K562 (cell line): ENCODE measurements at regions not wholly inside any gene's neighbourhood (a gene's known extent, or its start where the extent isn't known, plus 50 kb on each side); places are given as distances from the start of the nearest gene placed in this dataset.

ENCODE experiments used
- ARID2 ChIP-seq: fragments of 450-650 bp; IDR thresholded peaks from 2 replicates; pipeline ENCODE4 v1.6.1; 2017; ENCODE audit warnings: antibody characterized with exemption, mild to moderate bottlenecking
- CBFA2T3 ChIP-seq: fragments of 450-650 bp; IDR thresholded peaks from 2 replicates; pipeline ENCODE4 v1.6.1; 2017
- ETV1 ChIP-seq: fragments of 450-650 bp; conservative IDR thresholded peaks from 2 replicates; pipeline ENCODE4 v1.6.1; 2016; ENCODE audit warnings: missing genetic modification characterization, control low read depth, low read depth, missing compliant biosample characterization
- FOSL1 ChIP-seq: fragments of 200-800 bp; sonication (Bioruptor generic); conservative IDR thresholded peaks from 2 replicates; pipeline ENCODE4 v1.6.1; 2016; ENCODE audit warnings: missing genetic modification characterization, missing compliant biosample characterization
- FOXK2 ChIP-seq, 2 experiments: fragments of 450-650 bp; IDR thresholded peaks in 1 of 2; conservative IDR thresholded peaks in 1 of 2; 2 replicates each; pipeline ENCODE4 v1.6.1; 2016; ENCODE audit warnings: low read depth in 2 of 2, mild to moderate bottlenecking in 1 of 2
- GATA2 ChIP-seq: sonication (generic); formaldehyde crosslinking; IDR thresholded peaks from 2 replicates; pipeline ENCODE4 v1.4.0; 2020; ENCODE audit warnings: mild to moderate bottlenecking, missing genetic modification reagents
- KLF16 ChIP-seq: IDR thresholded peaks from 2 replicates; pipeline ENCODE4 v1.6.1; 2016; ENCODE audit warnings: antibody characterized with exemption
- LEF1 ChIP-seq: fragments of 450-650 bp; IDR thresholded peaks from 2 replicates; pipeline ENCODE4 v1.6.1; 2016; ENCODE audit warnings: mild to moderate bottlenecking
- MAFF ChIP-seq: IDR thresholded peaks from 2 replicates; pipeline ENCODE4 v1.6.1; 2012; ENCODE audit warnings: low read length, improper control_type of control experiment
- NCOA1 ChIP-seq: fragments of 450-650 bp; IDR thresholded peaks from 2 replicates; pipeline ENCODE4 v1.6.1; 2016; ENCODE audit warnings: low read depth
- NFIC ChIP-seq: fragments of 450-650 bp; IDR thresholded peaks from 2 replicates; pipeline ENCODE4 v1.6.1; 2017; ENCODE audit warnings: mild to moderate bottlenecking, inconsistent platforms
- NR3C1 ChIP-seq: sonication (generic); formaldehyde crosslinking; IDR thresholded peaks from 2 replicates; pipeline ENCODE4 v1.8.1; 2022; ENCODE audit warnings: missing genetic modification reagents
- PML ChIP-seq: IDR thresholded peaks from 2 replicates; pipeline ENCODE4 v1.6.1; 2012; ENCODE audit warnings: low read length, inconsistent platforms
- SMARCA4 ChIP-seq: fragments of 450-650 bp; IDR thresholded peaks from 2 replicates; pipeline ENCODE4 v1.6.1; 2016
- SOX6 ChIP-seq: fragments of 450-650 bp; IDR thresholded peaks from 2 replicates; pipeline ENCODE4 v1.6.1; 2014; ENCODE audit warnings: mild to moderate bottlenecking
- SRSF9 ChIP-seq: fragments of 200-400 bp; formaldehyde crosslinking; IDR thresholded peaks from 2 replicates; pipeline ENCODE4 v1.6.1; 2017; ENCODE audit warnings: low read depth, low read length, borderline replicate concordance
- WHSC1 ChIP-seq: IDR thresholded peaks from one replicate; pipeline ENCODE4 v1.6.1; 2012; ENCODE audit warnings: low read length, control low read depth, inconsistent platforms
- ZFPM2 ChIP-seq: fragments of 250-450 bp; sonication (Bioruptor Pico); IDR thresholded peaks from 2 replicates; pipeline ENCODE4 v1.5.1; 2022; ENCODE audit warnings: mild to moderate bottlenecking
- TF ChIP-seq, protein P1 (sequence below): fragments of 450-650 bp; IDR thresholded peaks from 2 replicates; pipeline ENCODE4 v1.6.1; 2016; ENCODE audit warnings: antibody characterized with exemption
- TF ChIP-seq, protein P2 (sequence below), 2 experiments: fragments of 450-650 bp in 1 of 2; sonication (generic) in 1 of 2; formaldehyde crosslinking in 1 of 2; IDR thresholded peaks in 1 of 2; conservative IDR thresholded peaks in 1 of 2; 2 replicates each; pipeline versions ENCODE4 v1.6.1 to v1.8.1; 2016 to 2023; ENCODE audit warnings: mild to moderate bottlenecking in 2 of 2, moderate library complexity in 2 of 2, inconsistent platforms in 1 of 2, missing genetic modification reagents in 1 of 2
- TF ChIP-seq, protein P3 (sequence below), 2 experiments: fragments of 450-650 bp in 1 of 2; IDR thresholded peaks; 2 replicates each; pipeline ENCODE4 v1.6.1; 2011 to 2017; ENCODE audit warnings: low read depth in 2 of 2, antibody characterized with exemption in 1 of 2, borderline replicate concordance in 1 of 2, low read length in 1 of 2, mild to moderate bottlenecking in 1 of 2, mixed read lengths in 1 of 2; ENCODE audit not compliant: control insufficient read depth in 1 of 2
- TF ChIP-seq, protein P4 (sequence below), 2 experiments: fragments of 200-800 bp in 1 of 2; sonication (Bioruptor generic) in 1 of 2; sonication (generic) in 1 of 2; formaldehyde crosslinking in 1 of 2; IDR thresholded peaks in 1 of 2; conservative IDR thresholded peaks in 1 of 2; 2 replicates each; pipeline versions ENCODE4 v1.5.0 to v1.6.1; 2016 to 2020; ENCODE audit warnings: missing compliant biosample characterization in 1 of 2, missing genetic modification characterization in 1 of 2, missing genetic modification reagents in 1 of 2

DNA sequence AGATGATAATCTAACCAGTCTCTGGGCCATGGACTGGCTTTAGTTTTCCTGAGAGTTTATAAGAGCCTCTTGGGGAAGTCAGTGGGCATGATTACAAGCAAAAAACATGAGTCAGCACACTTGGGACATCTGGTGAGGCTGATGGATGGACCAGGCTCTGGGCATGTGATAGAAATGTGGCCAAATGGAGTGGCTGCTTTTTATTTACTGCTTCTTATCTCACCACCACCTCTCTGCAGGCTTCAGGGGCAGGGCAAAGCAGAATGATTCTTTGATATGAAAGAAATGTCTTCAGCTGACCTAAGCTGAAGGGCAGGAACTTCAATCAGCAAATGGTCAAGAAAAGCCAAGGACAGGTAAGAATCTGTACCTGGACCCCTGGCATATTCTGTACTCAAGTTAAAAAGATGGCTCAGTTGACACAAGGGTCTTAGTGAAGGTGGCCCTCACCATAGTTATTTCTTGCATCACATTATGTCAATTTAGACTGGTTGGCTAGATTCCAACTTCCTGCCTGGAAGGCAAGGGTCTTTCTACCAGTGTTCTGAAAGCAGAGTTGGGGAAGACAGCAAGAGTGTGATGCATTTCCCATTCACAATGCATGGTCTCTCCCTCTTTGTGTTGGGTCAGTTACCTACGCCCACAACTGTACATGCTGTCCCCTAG lies 162.8 kb downstream of the FASLG start (continued):
- TF ChIP-seq NFIC, result peak; percentile 76
- TF ChIP-seq SRSF9, result no peak
- TF ChIP-seq, protein P1, sequence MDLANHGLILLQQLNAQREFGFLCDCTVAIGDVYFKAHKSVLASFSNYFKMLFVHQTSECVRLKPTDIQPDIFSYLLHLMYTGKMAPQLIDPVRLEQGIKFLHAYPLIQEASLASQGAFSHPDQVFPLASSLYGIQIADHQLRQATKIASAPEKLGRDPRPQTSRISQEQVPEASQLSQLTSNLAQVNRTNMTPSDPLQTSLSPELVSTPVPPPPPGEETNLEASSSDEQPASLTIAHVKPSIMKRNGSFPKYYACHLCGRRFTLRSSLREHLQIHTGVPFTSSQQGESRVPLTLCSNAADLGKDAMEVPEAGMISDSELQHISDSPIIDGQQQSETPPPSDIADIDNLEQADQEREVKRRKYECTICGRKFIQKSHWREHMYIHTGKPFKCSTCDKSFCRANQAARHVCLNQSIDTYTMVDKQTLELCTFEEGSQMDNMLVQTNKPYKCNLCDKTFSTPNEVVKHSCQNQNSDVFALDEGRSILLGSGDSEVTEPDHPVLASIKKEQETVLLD, result 0 out of 2 replicates have a peak, but pooled peaks have one; percentile 35
- peak; percentile 99 for TF ChIP-seq MAFF
- TF ChIP-seq, protein P2, sequence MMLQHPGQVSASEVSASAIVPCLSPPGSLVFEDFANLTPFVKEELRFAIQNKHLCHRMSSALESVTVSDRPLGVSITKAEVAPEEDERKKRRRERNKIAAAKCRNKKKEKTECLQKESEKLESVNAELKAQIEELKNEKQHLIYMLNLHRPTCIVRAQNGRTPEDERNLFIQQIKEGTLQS (IDR thresholded peaks at IDR 0.05), result peak; percentile 49; the same call in 1 of the 2 replicates
- TF ChIP-seq, protein P2 (CRISPR knock-in tag; conservative IDR thresholded peaks at IDR 0.05), result no peak
- TF ChIP-seq, protein P3, sequence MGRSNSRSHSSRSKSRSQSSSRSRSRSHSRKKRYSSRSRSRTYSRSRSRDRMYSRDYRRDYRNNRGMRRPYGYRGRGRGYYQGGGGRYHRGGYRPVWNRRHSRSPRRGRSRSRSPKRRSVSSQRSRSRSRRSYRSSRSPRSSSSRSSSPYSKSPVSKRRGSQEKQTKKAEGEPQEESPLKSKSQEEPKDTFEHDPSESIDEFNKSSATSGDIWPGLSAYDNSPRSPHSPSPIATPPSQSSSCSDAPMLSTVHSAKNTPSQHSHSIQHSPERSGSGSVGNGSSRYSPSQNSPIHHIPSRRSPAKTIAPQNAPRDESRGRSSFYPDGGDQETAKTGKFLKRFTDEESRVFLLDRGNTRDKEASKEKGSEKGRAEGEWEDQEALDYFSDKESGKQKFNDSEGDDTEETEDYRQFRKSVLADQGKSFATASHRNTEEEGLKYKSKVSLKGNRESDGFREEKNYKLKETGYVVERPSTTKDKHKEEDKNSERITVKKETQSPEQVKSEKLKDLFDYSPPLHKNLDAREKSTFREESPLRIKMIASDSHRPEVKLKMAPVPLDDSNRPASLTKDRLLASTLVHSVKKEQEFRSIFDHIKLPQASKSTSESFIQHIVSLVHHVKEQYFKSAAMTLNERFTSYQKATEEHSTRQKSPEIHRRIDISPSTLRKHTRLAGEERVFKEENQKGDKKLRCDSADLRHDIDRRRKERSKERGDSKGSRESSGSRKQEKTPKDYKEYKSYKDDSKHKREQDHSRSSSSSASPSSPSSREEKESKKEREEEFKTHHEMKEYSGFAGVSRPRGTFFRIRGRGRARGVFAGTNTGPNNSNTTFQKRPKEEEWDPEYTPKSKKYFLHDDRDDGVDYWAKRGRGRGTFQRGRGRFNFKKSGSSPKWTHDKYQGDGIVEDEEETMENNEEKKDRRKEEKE (IDR thresholded peaks at IDR 0.05; ENCODE audit: borderline replicate concordance in 1 of 2, control insufficient read depth in 1 of 2, low read depth in 2 of 2, low read length in 1 of 2), result no peak
- peak; percentile 95 for TF ChIP-seq FOSL1 (tag)
- peak; percentile 57; the same call in 1 of the 2 replicates for TF ChIP-seq KLF16
- TF ChIP-seq CBFA2T3, result peak; percentile 92
- TF ChIP-seq ARID2, result no peak
- 0 out of 4 replicates have a peak, but pooled peaks of 1 of the 2 experiments have one; percentile 10 for TF ChIP-seq FOXK2 (conservative IDR thresholded peaks at IDR 0.05 in 1 of 2, IDR thresholded peaks at IDR 0.05 in 1 of 2; ENCODE audit: low read depth in 2 of 2)
- 0 out of 2 replicates have a peak, but pooled peaks have one; percentile 31 for TF ChIP-seq LEF1
- peak; percentile 68 for TF ChIP-seq SOX6
- peak; percentile 41; the same call in 1 of the 2 replicates for TF ChIP-seq NCOA1
- TF ChIP-seq ETV1 (tag), result 0 out of 2 replicates have a peak, but pooled peaks have one; percentile 24
- TF ChIP-seq WHSC1, result no peak
- peak; percentile 58; the same call in 1 of the 2 replicates for TF ChIP-seq GATA2 (CRISPR knock-in tag)
- no peak for TF ChIP-seq ZFPM2 (CRISPR knock-in tag)
- peak; percentile 58 for TF ChIP-seq PML
- TF ChIP-seq NR3C1 (CRISPR knock-in tag), result no peak
- TF ChIP-seq, protein P4, sequence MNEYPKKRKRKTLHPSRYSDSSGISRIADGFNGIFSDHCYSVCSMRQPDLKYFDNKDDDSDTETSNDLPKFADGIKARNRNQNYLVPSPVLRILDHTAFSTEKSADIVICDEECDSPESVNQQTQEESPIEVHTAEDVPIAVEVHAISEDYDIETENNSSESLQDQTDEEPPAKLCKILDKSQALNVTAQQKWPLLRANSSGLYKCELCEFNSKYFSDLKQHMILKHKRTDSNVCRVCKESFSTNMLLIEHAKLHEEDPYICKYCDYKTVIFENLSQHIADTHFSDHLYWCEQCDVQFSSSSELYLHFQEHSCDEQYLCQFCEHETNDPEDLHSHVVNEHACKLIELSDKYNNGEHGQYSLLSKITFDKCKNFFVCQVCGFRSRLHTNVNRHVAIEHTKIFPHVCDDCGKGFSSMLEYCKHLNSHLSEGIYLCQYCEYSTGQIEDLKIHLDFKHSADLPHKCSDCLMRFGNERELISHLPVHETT (CRISPR knock-in tag; conservative IDR thresholded peaks at IDR 0.05 in 1 of 2, IDR thresholded peaks at IDR 0.05 in 1 of 2), result peak in 1 of 2 experiments; percentile 77; a peak in 2 of 4 replicates
- peak; percentile 80; the same call in 1 of the 2 replicates for TF ChIP-seq SMARCA4
